NCI-H1105 treated with DMSO at 0.1 percent for 48 hours (cell line): ENCODE measurements at regions not wholly inside any gene's neighbourhood (a gene's known extent, or its start where the extent isn't known, plus 50 kb on each side); places are given as distances from the start of the nearest gene placed in this dataset.
A peak's percentile ranks its signal among the peaks of the same experiment; 100 is the strongest.
"Not testable (repeated sequence)": the region's sequence is repeated elsewhere in the genome, so short reads cannot be mapped to it uniquely, and the experiment has no call there.

Experiments used
- DNase-seq: peaks from one replicate; lab custom pipeline; 2025; lab: John Stamatoyannopoulos, UW

GRCh38 chr1:213464786-213465460, 413.9 kb downstream of the RPS6KC1 start:
- no peak for DNase-seq

DNA sequence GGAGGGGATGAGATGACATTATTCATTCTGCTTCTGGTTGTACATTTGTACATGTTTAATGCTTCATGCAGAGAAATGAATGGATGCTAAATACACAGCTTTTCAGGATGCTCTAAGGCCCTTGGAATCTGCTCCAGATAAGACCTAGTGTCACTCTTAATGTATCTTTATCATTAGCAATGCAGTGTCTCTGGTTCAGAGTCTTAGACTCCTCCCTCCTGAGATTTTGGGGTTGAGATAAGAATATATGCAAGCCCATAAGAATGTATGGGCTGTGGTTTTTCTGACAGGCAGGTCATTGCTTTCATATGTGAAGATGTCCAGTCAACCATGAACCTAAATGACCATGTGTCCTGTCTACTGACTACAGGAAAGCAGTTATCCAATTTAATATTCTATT, 415.5 kb downstream of the RPS6KC1 start:
- DNase-seq: no peak

DNA sequence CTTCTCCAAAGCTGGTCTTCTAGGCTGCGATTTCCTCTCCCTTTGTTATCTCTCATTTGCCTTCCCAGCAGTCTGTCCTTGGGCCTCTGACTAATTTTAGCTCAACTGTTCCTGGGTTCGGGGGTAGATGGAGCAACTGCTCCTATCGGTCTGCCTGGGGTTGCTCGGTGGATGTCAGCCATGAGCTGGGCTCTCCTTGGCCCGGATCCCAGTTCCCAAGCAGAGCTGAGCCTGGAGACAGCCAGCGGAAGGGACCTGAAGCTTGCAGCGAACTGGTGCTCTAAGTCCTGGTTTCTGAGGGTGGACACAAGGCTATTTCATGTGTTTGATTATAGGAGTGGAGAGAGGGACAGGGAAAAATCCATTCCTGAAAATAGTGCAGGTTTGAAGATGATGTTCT, 423.0 kb downstream of the RPS6KC1 start:
- DNase-seq: peak; percentile 5

- DNase-seq: no peak
Measured at GRCh38 chr1:213481395-213481794, 430.4 kb downstream of the RPS6KC1 start.

DNA sequence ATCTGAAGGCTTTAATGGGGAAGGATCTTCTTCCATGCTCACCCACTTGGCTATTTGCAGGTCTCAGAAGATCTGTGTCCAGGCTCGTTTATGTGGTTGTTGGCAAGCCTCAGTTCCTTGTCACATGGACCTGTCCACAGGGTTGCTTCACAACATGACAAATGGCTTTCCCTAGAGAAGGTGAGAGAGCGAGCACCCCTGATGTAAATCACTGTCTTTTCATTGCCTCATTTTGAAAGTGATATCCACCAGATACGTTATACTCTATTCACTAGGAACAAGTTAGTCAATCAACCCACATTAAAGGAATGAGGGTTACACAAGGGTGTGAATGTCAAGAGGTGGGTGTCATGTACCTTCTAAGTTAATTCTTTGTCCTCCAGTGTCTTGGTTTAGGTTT, 433.3 kb downstream of the RPS6KC1 start:
- DNase-seq: no peak

DNA sequence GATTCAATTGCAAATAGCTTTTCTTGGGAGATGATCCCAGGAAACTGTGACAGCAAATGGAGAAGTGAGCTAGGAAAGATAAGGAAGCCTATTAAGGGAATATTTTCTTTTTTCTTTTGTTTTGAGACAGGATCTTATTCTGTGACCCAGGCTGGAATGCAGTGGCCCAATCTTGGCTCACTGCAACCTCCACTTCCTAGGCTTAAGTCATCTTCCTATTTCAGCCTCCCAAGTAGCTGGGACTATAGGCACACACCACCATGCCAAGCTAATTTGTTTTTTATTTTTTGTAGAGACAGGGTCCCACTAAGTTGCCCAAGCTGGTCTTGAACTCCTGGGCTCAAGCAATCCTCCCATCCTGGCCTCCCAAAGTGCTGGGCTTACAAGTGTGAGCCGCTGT, 433.7 kb downstream of the RPS6KC1 start:
- DNase-seq: no peak

DNA sequence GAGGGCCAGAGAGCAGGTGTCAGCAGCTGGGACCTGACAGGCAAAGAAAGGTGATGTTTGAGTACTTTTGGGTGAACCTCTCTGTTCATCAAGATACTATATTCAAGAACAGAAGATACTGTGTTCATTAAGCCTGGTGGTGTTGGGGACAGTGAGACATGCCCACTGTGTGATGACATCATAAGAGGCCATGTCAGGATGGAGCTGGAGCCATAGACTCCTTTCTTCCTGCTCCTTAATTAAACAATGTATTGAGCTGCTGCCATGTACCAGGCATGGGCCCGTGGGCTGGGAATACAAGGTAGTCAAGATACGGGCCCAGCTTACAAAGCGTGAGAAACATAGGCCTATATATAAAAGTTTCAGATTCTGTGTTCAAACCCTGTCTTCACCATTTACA, 435.4 kb downstream of the RPS6KC1 start:
- no peak for DNase-seq

- DNase-seq: no peak
Measured at GRCh38 chr1:213491468-213491867, 440.4 kb downstream of the RPS6KC1 start.

GRCh38 chr1:213492161-213493041, 441.4 kb downstream of the RPS6KC1 start:
- DNase-seq: no peak

DNA sequence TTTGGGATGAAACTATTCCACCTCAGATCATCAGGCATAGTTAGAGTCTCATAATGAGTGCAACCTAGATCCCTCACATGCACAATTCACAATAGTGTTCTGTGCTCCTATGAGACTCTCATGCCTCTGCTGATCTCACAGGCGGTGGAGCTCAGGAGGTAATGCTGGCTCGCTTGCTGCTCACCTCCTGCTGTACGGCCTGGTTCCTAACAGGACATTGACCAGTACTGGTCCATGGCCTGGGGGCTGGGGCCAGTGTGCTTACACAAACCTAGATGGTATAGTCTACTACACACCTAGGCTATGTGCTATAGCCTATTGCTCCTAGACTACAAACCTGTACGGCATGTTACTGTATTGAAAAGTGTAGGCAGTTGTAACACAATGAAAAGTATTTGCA, 448.4 kb downstream of the RPS6KC1 start:
- no peak for DNase-seq

GRCh38 chr1:213507472-213508223, 456.6 kb downstream of the RPS6KC1 start:
- DNase-seq: peak; percentile 94

DNA sequence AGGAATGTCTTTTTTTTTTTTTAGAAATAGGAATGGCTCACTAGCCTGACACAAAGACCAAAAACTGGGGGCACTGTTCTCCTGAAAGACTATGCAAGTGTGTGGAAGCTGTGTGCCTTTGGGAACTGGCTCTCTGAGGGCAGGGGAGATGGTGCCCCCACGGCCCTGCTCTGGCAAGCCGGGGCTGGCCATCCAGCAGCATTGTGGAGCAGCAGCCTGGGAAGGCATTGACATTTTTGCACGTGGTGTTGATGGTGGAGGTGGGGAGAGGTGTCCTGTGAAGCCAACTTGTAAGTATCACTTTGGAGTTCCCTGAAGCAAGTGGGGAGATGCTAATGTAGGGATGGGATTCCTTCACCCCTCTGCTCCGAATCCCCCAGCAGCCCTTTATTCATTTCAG, 460.1 kb downstream of the RPS6KC1 start:
- DNase-seq: no peak

DNA sequence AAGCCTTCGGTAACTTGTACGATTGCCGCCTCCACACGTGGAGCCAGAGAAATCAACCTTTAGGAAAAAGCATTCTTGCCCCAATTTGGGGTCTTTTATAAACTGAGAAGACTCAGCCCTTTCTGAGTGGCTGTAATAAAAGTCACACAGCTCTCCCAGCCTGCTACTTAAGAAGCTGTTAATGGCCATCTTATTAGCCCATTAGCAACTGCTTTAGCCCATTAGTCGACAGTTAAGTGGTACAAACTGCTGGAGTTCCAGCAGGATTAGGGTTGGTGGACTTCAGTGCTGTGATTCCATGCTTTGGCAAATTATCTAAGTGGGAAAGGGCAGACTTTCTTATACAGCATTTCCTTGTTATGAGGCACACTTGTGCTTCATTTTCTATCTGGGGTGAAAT, 461.3 kb downstream of the RPS6KC1 start:
- DNase-seq: no peak

DNA sequence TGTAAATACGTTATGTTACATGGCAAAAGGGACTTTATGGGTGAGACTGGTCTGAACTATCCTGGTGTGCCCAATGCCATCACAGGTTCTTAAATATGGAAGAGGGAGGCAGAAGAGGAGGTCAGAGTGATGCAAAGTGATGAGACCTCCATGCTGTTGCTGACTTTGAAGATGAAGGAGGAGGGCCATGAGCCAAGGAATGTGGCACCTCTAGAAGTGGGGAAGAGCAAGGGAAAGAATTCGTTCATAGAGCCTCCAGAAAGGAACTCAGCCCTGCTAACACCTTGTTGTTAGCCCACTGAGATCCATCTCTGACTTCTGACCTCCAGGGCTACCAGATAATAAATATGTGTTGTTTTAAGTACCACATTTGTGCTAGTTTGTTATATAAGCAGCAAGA, 462.0 kb downstream of the RPS6KC1 start:
- DNase-seq: no peak

- DNase-seq: not testable (repeated sequence)
Measured at GRCh38 chr1:213514408-213515179, 463.6 kb downstream of the RPS6KC1 start.

DNA sequence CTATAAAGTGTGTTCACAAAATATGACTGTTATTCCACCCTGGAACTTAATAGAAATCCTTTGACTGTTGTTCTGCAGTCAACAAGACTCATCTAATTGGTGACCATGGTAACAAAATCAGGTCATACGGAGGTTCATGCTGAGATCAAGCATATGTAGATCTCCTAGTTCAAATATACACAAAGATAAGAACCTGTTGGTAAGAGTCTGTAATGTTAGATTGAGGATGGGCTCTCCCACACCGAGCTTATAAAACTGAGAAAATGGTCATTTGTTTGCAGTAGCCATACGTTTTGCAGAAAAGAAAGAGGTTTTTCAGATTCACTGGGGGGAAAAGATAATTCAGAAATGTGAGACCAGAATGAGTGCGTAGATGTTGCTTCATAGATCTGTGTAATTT, 468.1 kb downstream of the RPS6KC1 start:
- no peak for DNase-seq

- no peak for DNase-seq
Measured at GRCh38 chr1:213521206-213521605, 466.6 kb upstream of the PROX1 start.

DNA sequence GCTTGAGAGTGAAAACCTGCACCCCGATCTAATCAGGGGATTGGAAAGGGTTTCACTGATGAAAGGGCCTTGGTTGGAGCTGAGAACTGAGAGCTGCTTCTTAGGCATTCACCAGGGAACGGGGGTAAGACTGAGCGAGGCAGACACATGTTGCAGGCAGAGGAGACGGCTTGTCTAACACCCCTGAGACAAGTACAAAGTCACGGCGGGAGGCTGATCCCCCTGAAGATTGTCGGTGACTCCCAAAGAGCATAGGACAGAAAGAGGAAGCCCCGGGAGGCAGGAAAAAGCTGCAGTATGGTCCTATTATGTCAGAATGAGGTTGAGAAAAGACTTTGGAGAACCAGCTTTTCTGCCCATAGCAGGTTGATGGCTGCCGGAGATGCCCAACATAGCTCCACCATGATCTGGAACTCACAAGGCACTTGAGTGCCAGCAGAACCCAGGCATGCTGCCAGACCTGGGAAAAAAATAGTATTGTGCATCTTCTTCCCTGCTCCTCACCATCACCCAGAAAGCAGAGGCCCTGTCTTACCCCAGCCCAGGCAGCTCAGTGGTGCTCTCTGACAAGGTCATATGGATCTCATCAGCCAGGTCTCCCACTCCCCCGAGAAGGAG, 463.9 kb upstream of the PROX1 start:
- DNase-seq: no peak

DNA sequence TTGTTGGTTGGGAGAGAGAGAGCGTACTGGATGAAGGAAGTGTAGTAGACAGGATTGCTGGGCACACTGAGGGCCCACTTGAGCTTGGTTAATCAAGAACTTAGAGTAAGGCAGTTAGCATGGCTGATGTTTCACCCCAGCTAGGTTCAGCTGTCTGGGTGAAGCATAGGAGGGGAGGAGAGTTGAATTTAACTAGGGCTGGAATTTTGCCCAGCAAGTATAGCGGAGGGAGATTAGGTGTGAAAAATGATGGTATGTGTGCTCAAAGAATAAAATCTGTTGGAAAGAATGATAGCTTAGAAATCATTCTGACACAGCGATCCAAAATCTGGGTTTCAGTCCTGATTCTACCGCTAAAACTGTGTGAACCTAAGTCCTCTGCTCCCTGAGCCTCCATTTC, 461.5 kb upstream of the PROX1 start:
- DNase-seq: no peak

DNA sequence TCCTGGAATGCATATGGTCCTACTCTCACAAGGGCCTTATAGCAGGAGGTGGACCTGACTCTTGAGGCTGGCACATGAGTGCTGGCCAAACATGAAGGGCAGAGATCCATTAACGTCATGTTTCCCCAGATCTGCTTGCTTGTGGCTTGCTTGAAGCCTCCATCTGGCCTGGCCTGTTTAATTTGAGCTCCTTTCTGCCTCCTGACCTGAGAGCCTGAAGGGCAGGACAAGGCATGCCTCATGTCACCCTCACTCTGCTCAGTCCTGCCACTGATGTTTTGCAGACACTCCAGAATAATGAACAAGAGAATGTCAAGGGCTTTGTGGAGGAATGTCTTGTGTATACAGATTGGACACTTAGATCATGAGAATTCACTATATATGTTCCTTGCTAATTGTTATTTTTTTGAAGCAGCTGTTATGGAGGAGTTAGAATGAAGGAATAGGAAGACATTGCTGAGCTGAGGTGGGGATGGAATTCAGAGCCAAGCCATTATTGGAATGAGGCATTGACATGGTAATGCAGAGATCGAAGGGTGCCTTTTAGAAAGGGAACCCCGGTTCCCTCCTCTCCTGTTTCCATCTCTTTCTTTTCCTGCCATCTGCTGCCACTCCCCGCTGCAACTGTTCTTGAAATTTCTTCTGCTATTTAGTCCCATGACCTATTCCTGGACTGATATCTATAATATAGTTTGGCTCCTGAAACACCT, 457.0 kb upstream of the PROX1 start:
- DNase-seq: no peak
